NB4 (cell line): ENCODE measurements at regions not wholly inside any gene's neighbourhood (a gene's known extent, or its start where the extent isn't known, plus 50 kb on each side); places are given as distances from the start of the nearest gene placed in this dataset.
"Not testable (repeated sequence)": the region's sequence is repeated elsewhere in the genome, so short reads cannot be mapped to it uniquely, and the experiment has no call there.

Source experiments
- CTCF ChIP-seq: IDR thresholded peaks from one replicate; pipeline ENCODE4 v1.5.1; 2012; ENCODE audit warnings: low read depth, low read length
- MAX ChIP-seq: IDR thresholded peaks from 2 replicates; pipeline ENCODE4 v1.6.1; 2011; ENCODE audit warnings: low read depth, low read length
- POLR2A ChIP-seq: IDR thresholded peaks from 2 replicates; pipeline ENCODE4 v1.6.1; 2011; ENCODE audit warnings: mild to moderate bottlenecking; ENCODE audit not compliant: insufficient read length; ENCODE audit errors: extremely low read depth

GRCh38 chr1:833226-833625, 90.5 kb upstream of the SAMD11 start:
- not testable (repeated sequence) for TF ChIP-seq POLR2A, CTCF, MAX
